Esophagus squamous epithelium (tissue), 5 donors: ENCODE measurements at regions not wholly inside any gene's neighbourhood (a gene's known extent, or its start where the extent isn't known, plus 50 kb on each side); places are given as distances from the start of the nearest gene placed in this dataset.

Source experiments
- DNase-seq: peaks from one replicate; lab custom pipeline; 2025; lab: John Stamatoyannopoulos, UW
- H3K27ac ChIP-seq, 4 donors: fragments of 200-600 bp; sonication (generic); one replicate each; pipeline ENCODE4 v1.5.1; 2016 to 2019; ENCODE audit warnings: mild to moderate bottlenecking in 1 of 4
- H3K27me3 ChIP-seq, 4 donors: fragments of 200-600 bp; sonication (generic); 1 replicate in 3 of 4; 2 replicates in 1 of 4; pipeline versions ENCODE4 v1.5.1 to v1.6.0; 2017 to 2021; ENCODE audit warnings: antibody characterized with exemption in 1 of 4
- H3K36me3 ChIP-seq, 3 donors: fragments of 200-600 bp; sonication (generic); one replicate each; pipeline ENCODE4 v1.5.1; 2016 to 2019
- H3K4me1 ChIP-seq, 3 donors: fragments of 200-600 bp; sonication (generic); one replicate each; pipeline ENCODE4 v1.5.1; 2017 to 2019
- H3K4me3 ChIP-seq, 4 donors: fragments of 200-600 bp; sonication (generic); 1 replicate in 3 of 4; 2 replicates in 1 of 4; pipeline ENCODE4 v1.5.1; 2016 to 2019; ENCODE audit warnings: mild to moderate bottlenecking in 2 of 4, moderate library complexity in 1 of 4
- H3K9me3 ChIP-seq, 3 donors: fragments of 200-600 bp; sonication (generic); one replicate each; pipeline ENCODE4 v1.5.1; 2016 to 2019
- POLR2A ChIP-seq, 4 donors: fragments of 450-650 bp; IDR thresholded peaks; one replicate each; pipeline ENCODE4 v1.6.1; 2017; ENCODE audit warnings: antibody characterized with exemption in 4 of 4, mild to moderate bottlenecking in 4 of 4, moderate library complexity in 3 of 4
- WGBS, 2 donors: methylation state at CpG; one replicate each; pipeline ENCODE4 v1.1.5; 2018; 5-methylcytosine and 5-hydroxymethylcytosine counted together
- intact Hi-C: fragments of 100-400 bp; cut with DNase I; formaldehyde crosslinking; loops from one replicate; pipeline ENCODE4 v1.15.0; 2022
- TF ChIP-seq, protein P1 (sequence below), 6 experiments: fragments of 450-650 bp in 4 of 6; fragments of 200-600 bp in 2 of 6; sonication (generic) in 2 of 6; IDR thresholded peaks; one replicate each; pipeline ENCODE4 v1.5.1; 2016 to 2019; ENCODE audit warnings: antibody characterized with exemption in 6 of 6, mild to moderate bottlenecking in 4 of 6, moderate library complexity in 4 of 6
- donor health status: DM: yes; HTN: yes; CAD: no.

DNA sequence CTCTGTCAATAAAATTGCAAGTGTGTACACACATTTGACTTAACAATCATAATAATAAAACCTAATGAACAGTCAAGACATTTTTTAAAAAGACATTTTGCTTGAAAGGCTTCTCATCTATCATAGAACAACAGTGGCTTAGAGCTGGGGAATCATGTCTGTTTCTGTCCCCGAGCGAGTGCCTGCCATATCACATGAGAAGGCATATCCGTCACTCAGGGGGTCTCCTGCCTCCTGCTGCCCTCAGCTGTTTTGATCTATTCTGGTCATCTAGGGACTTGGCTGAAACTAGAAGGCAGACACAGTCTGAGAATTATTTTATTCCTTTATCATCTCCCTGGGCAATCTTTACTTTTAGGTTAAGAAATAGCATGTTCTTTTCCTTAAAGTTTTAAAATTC, 278.7 kb upstream of the KLF6 start:
- TF ChIP-seq POLR2A (IDR thresholded peaks at IDR 0.05), result no peak
- TF ChIP-seq, protein P1, sequence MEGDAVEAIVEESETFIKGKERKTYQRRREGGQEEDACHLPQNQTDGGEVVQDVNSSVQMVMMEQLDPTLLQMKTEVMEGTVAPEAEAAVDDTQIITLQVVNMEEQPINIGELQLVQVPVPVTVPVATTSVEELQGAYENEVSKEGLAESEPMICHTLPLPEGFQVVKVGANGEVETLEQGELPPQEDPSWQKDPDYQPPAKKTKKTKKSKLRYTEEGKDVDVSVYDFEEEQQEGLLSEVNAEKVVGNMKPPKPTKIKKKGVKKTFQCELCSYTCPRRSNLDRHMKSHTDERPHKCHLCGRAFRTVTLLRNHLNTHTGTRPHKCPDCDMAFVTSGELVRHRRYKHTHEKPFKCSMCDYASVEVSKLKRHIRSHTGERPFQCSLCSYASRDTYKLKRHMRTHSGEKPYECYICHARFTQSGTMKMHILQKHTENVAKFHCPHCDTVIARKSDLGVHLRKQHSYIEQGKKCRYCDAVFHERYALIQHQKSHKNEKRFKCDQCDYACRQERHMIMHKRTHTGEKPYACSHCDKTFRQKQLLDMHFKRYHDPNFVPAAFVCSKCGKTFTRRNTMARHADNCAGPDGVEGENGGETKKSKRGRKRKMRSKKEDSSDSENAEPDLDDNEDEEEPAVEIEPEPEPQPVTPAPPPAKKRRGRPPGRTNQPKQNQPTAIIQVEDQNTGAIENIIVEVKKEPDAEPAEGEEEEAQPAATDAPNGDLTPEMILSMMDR (IDR thresholded peaks at IDR 0.05), result no peak
- no peak for DNase-seq
- peak overlapping the region in 1 of 4 donors; percentile 2 for H3K27ac ChIP-seq
- H3K36me3 ChIP-seq, result no peaks in the 10 kb centered on the region
- intact Hi-C loops, result no loop called here
- WGBS, 2 donors, result 97 to 100% methylated on average over 3 of the region's 3 CpGs
- no peaks in the 10 kb centered on the region for H3K27me3 ChIP-seq
- no peak overlapping the region for H3K4me3 ChIP-seq
- peaks cover 5 to 34% (median 12%) of the 10 kb centered on the region in 3 donors for H3K4me1 ChIP-seq
- H3K9me3 ChIP-seq, result no peaks in the 10 kb centered on the region

DNA sequence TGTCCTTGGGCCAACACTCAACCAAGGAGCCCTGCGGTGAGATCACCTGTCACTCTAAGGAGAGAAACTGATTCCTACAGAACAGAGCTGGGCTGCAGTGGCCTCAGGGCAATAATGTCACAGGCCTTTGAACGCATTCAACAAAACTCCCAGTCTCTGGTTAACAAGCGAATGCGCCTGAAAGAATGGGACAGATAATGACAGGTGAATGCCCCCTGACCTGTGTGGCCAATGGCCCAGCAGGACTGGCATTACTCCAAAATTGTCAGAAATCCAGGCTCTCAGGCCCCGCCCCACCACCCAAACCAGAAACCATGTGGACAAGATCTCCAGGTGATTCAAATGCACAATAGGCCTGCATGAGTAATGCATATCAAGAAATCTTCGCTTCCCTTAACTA, 277.7 kb upstream of the KLF6 start:
- WGBS, 2 donors, result 92 to 93% methylated on average over 2 to 3 of the region's 6 CpGs
- peaks cover 5 to 36% (median 12%) of the 10 kb centered on the region in 3 donors for H3K4me1 ChIP-seq
- no peaks in the 10 kb centered on the region for H3K36me3 ChIP-seq
- TF ChIP-seq, protein P1 (IDR thresholded peaks at IDR 0.05), result no peak
- no peak for TF ChIP-seq POLR2A (IDR thresholded peaks at IDR 0.05)
- no peaks in the 10 kb centered on the region for H3K9me3 ChIP-seq
- H3K4me3 ChIP-seq, result no peak overlapping the region
- intact Hi-C loops, result no loop called here
- peak overlapping the region; percentile 13 to 79 (median 70) for H3K27ac ChIP-seq
- no peak for DNase-seq
- no peaks in the 10 kb centered on the region for H3K27me3 ChIP-seq

DNA sequence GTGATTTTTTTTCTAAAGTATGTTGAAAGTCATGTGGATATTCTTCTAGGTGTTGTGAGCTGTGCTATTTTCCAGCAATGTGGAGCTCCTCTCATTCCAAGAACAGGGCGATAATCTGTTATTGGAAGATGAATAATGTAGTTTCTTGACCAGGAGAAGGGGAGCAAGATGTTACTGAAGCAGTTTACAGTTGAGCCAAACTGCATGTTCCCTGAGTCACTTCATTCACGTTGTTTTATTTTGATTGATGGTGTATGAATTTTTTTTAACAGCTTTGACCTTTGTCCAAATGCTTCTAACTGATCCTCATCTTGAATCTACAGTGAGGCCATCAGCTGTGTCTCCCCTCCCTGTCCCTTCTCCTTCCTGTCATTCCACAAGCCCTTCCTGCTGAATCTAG, 277.1 kb upstream of the KLF6 start:
- H3K4me1 ChIP-seq, result peaks cover 5 to 30% (median 12%) of the 10 kb centered on the region in 3 donors
- no peaks in the 10 kb centered on the region for H3K9me3 ChIP-seq
- H3K4me3 ChIP-seq, result no peak overlapping the region
- DNase-seq, result no peak
- intact Hi-C loops, result no loop called here
- no peaks in the 10 kb centered on the region for H3K27me3 ChIP-seq
- TF ChIP-seq, protein P1 (IDR thresholded peaks at IDR 0.05), result no peak
- TF ChIP-seq POLR2A (IDR thresholded peaks at IDR 0.05), result no peak
- H3K36me3 ChIP-seq, result no peaks in the 10 kb centered on the region
- H3K27ac ChIP-seq, result peak overlapping the region; percentile 13 to 79 (median 70)
- 48 to 55% methylated on average over 2 of the region's 2 CpGs for WGBS, 2 donors

DNA sequence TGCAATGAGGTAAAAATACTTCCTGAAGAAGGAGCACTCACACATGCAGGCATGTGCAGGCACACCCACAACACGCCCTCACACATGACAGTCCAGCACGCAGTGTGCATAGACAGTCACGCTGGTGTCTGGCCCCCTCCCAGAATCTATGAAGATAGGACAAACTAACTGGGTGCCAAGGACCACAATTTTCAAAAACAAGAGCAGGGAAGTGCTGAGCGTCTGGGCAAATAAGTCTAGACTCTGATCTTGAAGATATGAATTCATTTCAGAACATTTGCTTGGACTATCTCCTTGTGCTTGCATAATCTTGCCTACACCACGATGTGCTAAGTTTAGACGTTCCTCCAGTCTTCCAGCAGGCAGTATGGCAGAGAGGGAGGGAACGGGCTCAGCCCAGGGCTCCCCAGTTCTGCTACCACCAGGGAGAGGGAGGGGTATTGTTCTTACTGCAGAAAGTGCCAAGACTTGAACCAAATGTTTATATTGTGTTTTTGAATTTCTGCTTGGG, 276.5 kb upstream of the KLF6 start:
- Histone ChIP-seq H3K36me3 (no peaks in the 10 kb centered on the region), H3K4me3 (no peak overlapping the region), H3K27ac (peak overlapping the region; percentile 5 to 79 (median 70)), H3K4me1 (peaks cover 5 to 30% (median 12%) of the 10 kb centered on the region in 3 donors), H3K9me3 (no peaks in the 10 kb centered on the region), H3K27me3 (no peaks in the 10 kb centered on the region)
- no peak for TF ChIP-seq POLR2A (IDR thresholded peaks at IDR 0.05)
- TF ChIP-seq, protein P1 (IDR thresholded peaks at IDR 0.05), result no peak
- intact Hi-C loops, result no loop called here
- WGBS, 2 donors, result 24 to 54% methylated on average over 4 to 5 of the region's 7 CpGs
- DNase-seq, result no peak

DNA sequence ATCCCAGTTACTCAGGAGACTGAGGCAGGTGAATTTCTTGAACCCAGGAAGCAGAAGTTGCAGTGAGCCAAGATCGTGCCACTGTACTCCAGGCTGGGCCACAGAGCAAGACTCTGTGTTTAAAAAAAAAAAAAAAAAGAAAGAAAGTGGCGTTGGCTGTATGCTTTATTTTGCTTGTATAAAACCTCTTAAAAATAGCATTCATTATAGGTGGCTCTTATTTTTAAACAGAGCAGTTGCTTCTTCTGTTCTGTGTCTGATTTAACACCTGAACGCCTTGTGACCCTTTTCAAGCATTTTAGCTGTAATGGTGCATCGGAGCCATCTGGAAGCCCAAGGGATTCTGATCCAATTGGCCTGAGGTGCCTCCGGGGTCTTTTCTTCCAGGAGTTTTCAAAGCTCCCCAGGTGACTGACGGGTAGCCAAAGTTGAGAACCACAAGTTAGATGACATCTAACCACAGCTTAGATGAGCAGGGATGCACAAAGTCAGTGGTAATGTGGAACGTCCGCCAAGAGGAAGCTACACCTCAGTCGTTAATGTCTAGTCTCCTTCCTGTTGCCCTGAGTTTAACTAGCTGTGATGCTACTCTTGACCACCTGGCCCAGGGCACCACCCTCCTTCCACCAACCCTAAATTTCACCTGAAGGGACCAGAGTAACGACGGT, 274.6 kb upstream of the KLF6 start:
- TF ChIP-seq, protein P1 (IDR thresholded peaks at IDR 0.05), result no peak
- TF ChIP-seq POLR2A (IDR thresholded peaks at IDR 0.05), result no peak
- Histone ChIP-seq H3K27me3 (no peaks in the 10 kb centered on the region), H3K4me3 (no peak overlapping the region), H3K27ac (no peak overlapping the region), H3K36me3 (no peaks in the 10 kb centered on the region), H3K9me3 (no peaks in the 10 kb centered on the region), H3K4me1 (peaks cover 5 to 30% (median 12%) of the 10 kb centered on the region in 3 donors)
- intact Hi-C loops, result no loop called here
- DNase-seq, result no peak
- 70 to 77% methylated on average over 10 of the region's 11 CpGs for WGBS, 2 donors
